Smooth muscle cell (in vitro differentiated cells): ENCODE measurements at regions not wholly inside any gene's neighbourhood (a gene's known extent, or its start where the extent isn't known, plus 50 kb on each side); places are given as distances from the start of the nearest gene placed in this dataset.
A peak's percentile ranks its signal among the peaks of the same experiment; 100 is the strongest.

Source experiments
- DNase-seq: peaks from one replicate; lab custom pipeline; 2025; ENCODE audit not compliant: unreplicated experiment; lab: John Stamatoyannopoulos, UW
- H2AFZ ChIP-seq: fragments of 200-600 bp; sonication (generic); 2 replicates; pipeline ENCODE4 v1.6.0; 2016; ENCODE audit warnings: antibody characterized with exemption, low read depth, mild to moderate bottlenecking
- H3F3A ChIP-seq: fragments of 200-600 bp; sonication (generic); 2 replicates; pipeline ENCODE4 v1.6.0; 2017; ENCODE audit warnings: antibody characterized with exemption, low read depth
- H3K27ac ChIP-seq: fragments of 200-600 bp; sonication (generic); 2 replicates; pipeline ENCODE4 v1.5.1; 2016; ENCODE audit warnings: low read depth, mild to moderate bottlenecking
- H3K27me3 ChIP-seq: fragments of 200-600 bp; sonication (generic); 2 replicates; pipeline ENCODE4 v1.6.1; 2016; ENCODE audit warnings: low read depth, mild to moderate bottlenecking
- H3K36me3 ChIP-seq: fragments of 200-600 bp; sonication (generic); 2 replicates; pipeline ENCODE4 v1.5.1; 2016; ENCODE audit warnings: low read depth
- H3K4me1 ChIP-seq: fragments of 200-600 bp; sonication (generic); 2 replicates; pipeline ENCODE4 v1.5.1; 2016; ENCODE audit warnings: low read depth
- H3K4me2 ChIP-seq: fragments of 200-600 bp; sonication (generic); 2 replicates; pipeline ENCODE4 v1.6.0; 2016; ENCODE audit warnings: mild to moderate bottlenecking
- H3K4me3 ChIP-seq: fragments of 200-600 bp; sonication (generic); 2 replicates; pipeline ENCODE4 v1.5.1; 2016; ENCODE audit warnings: mild to moderate bottlenecking
- H3K79me2 ChIP-seq: fragments of 200-600 bp; sonication (generic); 2 replicates; pipeline ENCODE4 v1.6.0; 2016; ENCODE audit warnings: low read depth, mild to moderate bottlenecking
- H3K9ac ChIP-seq: fragments of 200-600 bp; sonication (generic); 2 replicates; pipeline ENCODE4 v1.6.0; 2016; ENCODE audit warnings: low read depth
- H3K9me3 ChIP-seq: fragments of 200-600 bp; sonication (generic); replicated peaks from 2 replicates; pipeline ENCODE4 v1.5.1; 2016; ENCODE audit warnings: low read depth
- H4K20me1 ChIP-seq: fragments of 200-600 bp; sonication (generic); 2 replicates; pipeline ENCODE4 v1.6.0; 2016; ENCODE audit warnings: low read depth
- WGBS: methylation state at CpG from one replicate; pipeline ENCODE4 v1.1.7; 2016; ENCODE audit warnings: low lambda C conversion rate; 5-methylcytosine and 5-hydroxymethylcytosine counted together
- TF ChIP-seq, protein P1 (sequence below): fragments of 200-600 bp; sonication (generic); IDR thresholded peaks from 2 replicates; pipeline ENCODE4 v1.5.1; 2017; ENCODE audit warnings: borderline replicate concordance, mild to moderate bottlenecking, antibody characterized with exemption; ENCODE audit not compliant: insufficient read depth, poor library complexity, severe bottlenecking

DNA sequence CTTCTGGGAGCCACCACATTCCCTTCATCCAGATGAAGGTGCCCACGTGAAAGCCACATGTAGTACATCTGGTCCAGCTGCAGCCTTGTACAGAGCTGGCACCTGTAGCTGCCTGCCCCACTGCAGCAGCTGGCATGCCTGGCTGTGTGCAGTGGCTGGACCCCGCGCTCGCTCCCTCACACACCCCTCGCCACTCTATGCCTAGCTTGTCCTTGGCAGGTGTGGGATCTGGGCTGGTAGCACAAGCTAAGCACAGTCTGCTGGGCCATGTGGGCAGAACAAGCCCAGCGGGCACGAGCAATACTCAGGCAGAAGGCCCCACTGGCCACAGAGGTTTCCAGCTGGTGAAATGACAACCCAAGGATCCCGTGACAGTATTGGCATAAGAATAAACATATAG lies 163.9 kb upstream of the PRNP start:
- Histone ChIP-seq H3K4me2 (no peak overlapping the region), H3K79me2 (no peaks in the 10 kb centered on the region), H3K27me3 (no peaks in the 10 kb centered on the region), H3K9me3 (no peaks in the 10 kb centered on the region), H3K9ac (no peak overlapping the region), H3K36me3 (no peaks in the 10 kb centered on the region), H2AFZ (no peak overlapping the region), H3K27ac (no peak overlapping the region), H3K4me1 (peaks cover 5% of the 10 kb centered on the region), H4K20me1 (no peaks in the 10 kb centered on the region), H3F3A (no peaks in the 10 kb centered on the region), H3K4me3 (no peak overlapping the region)
- TF ChIP-seq, protein P1, sequence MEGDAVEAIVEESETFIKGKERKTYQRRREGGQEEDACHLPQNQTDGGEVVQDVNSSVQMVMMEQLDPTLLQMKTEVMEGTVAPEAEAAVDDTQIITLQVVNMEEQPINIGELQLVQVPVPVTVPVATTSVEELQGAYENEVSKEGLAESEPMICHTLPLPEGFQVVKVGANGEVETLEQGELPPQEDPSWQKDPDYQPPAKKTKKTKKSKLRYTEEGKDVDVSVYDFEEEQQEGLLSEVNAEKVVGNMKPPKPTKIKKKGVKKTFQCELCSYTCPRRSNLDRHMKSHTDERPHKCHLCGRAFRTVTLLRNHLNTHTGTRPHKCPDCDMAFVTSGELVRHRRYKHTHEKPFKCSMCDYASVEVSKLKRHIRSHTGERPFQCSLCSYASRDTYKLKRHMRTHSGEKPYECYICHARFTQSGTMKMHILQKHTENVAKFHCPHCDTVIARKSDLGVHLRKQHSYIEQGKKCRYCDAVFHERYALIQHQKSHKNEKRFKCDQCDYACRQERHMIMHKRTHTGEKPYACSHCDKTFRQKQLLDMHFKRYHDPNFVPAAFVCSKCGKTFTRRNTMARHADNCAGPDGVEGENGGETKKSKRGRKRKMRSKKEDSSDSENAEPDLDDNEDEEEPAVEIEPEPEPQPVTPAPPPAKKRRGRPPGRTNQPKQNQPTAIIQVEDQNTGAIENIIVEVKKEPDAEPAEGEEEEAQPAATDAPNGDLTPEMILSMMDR: no peak
- no peak for DNase-seq
- WGBS: 92% methylated on average over 8 of the region's 8 CpGs

GRCh38 chr20:4521170-4521968 lies 164.9 kb upstream of the PRNP start:
- 90% methylated on average over 16 of the region's 16 CpGs for WGBS
- H3F3A ChIP-seq: no peaks in the 10 kb centered on the region
- H3K4me1 ChIP-seq: peaks cover 5% of the 10 kb centered on the region
- no peak overlapping the region for H3K9ac ChIP-seq
- no peaks in the 10 kb centered on the region for H3K36me3 ChIP-seq
- no peak for DNase-seq
- TF ChIP-seq, protein P1: no peak
- no peak overlapping the region for H3K4me3 ChIP-seq
- H3K4me2 ChIP-seq: no peak overlapping the region
- H4K20me1 ChIP-seq: no peaks in the 10 kb centered on the region
- H2AFZ ChIP-seq: no peak overlapping the region
- H3K27me3 ChIP-seq: no peaks in the 10 kb centered on the region
- H3K79me2 ChIP-seq: no peaks in the 10 kb centered on the region
- no peak overlapping the region for H3K27ac ChIP-seq
- no peaks in the 10 kb centered on the region for H3K9me3 ChIP-seq

- DNase-seq: no peak
- Histone ChIP-seq H3K4me2 (no peak overlapping the region), H2AFZ (no peak overlapping the region)
These were observed 166.7 kb upstream of the PRNP start for GRCh38 chr20:4519534-4519933.

More at GRCh38 chr20:4519534-4519933, 166.7 kb upstream of the PRNP start:
- H3K79me2 ChIP-seq: no peaks in the 10 kb centered on the region
- no peak overlapping the region for H3K4me3 ChIP-seq
- no peaks in the 10 kb centered on the region for H3K9me3 ChIP-seq
- H3F3A ChIP-seq: no peaks in the 10 kb centered on the region
- H3K36me3 ChIP-seq: no peaks in the 10 kb centered on the region
- 3% methylated on average over 2 of the region's 2 CpGs for WGBS
- TF ChIP-seq, protein P1: peak; percentile 35
- H3K27ac ChIP-seq: no peak overlapping the region
- H4K20me1 ChIP-seq: no peaks in the 10 kb centered on the region
- H3K4me1 ChIP-seq: peaks cover 5% of the 10 kb centered on the region
- H3K9ac ChIP-seq: no peak overlapping the region
- no peaks in the 10 kb centered on the region for H3K27me3 ChIP-seq
